ENCODE measurements at regions not wholly inside any gene's neighbourhood (a gene's known extent, or its start where the extent isn't known, plus 50 kb on each side); places are given as distances from the start of the nearest gene placed in this dataset.

- BruUV-seq (replicated peaks): no TSS peak
- Histone ChIP-seq H4K20me1 (ENCODE audit: insufficient read depth) (no peaks in the 10 kb centered on the region), H3K9ac (ENCODE audit: low read length) (no peak overlapping the region), H2AFZ (ENCODE audit: low read depth, low read length, poor library complexity, severe bottlenecking) (no peak overlapping the region), H3K9me2 (ENCODE audit: insufficient read depth) (no peaks in the 10 kb centered on the region), H3K9me3 (ENCODE audit: control insufficient read depth in 1 of 2, insufficient read depth in 1 of 2, low read depth in 1 of 2, low read length in 2 of 2) (no peaks in the 10 kb centered on the region), H3K79me2 (ENCODE audit: insufficient read depth, low read length) (no peaks in the 10 kb centered on the region), H3K36me3 (ENCODE audit: control insufficient read depth in 1 of 2, insufficient read depth in 2 of 2, low read length in 2 of 2) (no peaks in the 10 kb centered on the region), H3K4me2 (ENCODE audit: low read length) (no peak overlapping the region), H3K27ac (ENCODE audit: low read depth, low read length) (no peak overlapping the region), H3K4me1 (ENCODE audit: control insufficient read depth in 1 of 2, insufficient read depth in 2 of 2, low read length in 2 of 2) (peaks cover 0 to 8% of the 10 kb centered on the region in 2 experiments; a peak in 1 of 4 replicates), H3K27me3 (ENCODE audit: insufficient read depth, low read length) (no peaks in the 10 kb centered on the region), H3K4me3 (replicated peaks in 1 of 2; ENCODE audit: low read depth in 1 of 2, low read length in 2 of 2) (no peak overlapping the region)
- DNase-seq (ENCODE audit: low read depth, low spot score) (no peak), ATAC-seq (no peak)
- POLR2A ChIA-PET: no interaction called here
- RAD21 ChIA-PET (ENCODE audit: low non-redundant PET in 1 of 2, low total read pairs in 2 of 2, uncharacterized antibody in 2 of 2, unreplicated experiment in 2 of 2): no interaction called here
- CTCF ChIA-PET: no interaction called here
- TF ChIP-seq, protein P1, sequence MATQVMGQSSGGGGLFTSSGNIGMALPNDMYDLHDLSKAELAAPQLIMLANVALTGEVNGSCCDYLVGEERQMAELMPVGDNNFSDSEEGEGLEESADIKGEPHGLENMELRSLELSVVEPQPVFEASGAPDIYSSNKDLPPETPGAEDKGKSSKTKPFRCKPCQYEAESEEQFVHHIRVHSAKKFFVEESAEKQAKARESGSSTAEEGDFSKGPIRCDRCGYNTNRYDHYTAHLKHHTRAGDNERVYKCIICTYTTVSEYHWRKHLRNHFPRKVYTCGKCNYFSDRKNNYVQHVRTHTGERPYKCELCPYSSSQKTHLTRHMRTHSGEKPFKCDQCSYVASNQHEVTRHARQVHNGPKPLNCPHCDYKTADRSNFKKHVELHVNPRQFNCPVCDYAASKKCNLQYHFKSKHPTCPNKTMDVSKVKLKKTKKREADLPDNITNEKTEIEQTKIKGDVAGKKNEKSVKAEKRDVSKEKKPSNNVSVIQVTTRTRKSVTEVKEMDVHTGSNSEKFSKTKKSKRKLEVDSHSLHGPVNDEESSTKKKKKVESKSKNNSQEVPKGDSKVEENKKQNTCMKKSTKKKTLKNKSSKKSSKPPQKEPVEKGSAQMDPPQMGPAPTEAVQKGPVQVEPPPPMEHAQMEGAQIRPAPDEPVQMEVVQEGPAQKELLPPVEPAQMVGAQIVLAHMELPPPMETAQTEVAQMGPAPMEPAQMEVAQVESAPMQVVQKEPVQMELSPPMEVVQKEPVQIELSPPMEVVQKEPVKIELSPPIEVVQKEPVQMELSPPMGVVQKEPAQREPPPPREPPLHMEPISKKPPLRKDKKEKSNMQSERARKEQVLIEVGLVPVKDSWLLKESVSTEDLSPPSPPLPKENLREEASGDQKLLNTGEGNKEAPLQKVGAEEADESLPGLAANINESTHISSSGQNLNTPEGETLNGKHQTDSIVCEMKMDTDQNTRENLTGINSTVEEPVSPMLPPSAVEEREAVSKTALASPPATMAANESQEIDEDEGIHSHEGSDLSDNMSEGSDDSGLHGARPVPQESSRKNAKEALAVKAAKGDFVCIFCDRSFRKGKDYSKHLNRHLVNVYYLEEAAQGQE (IDR thresholded peaks at IDR 0.05; ENCODE audit: low read depth): no peak
- TF ChIP-seq, protein P2, sequence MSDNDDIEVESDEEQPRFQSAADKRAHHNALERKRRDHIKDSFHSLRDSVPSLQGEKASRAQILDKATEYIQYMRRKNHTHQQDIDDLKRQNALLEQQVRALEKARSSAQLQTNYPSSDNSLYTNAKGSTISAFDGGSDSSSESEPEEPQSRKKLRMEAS (IDR thresholded peaks at IDR 0.05): no peak
- TF ChIP-seq SIN3A (IDR thresholded peaks at IDR 0.05; ENCODE audit: low read depth) (no peak), CBX3 (IDR thresholded peaks at IDR 0.05; ENCODE audit: low read depth) (no peak), EZH2phosphoT487 (IDR thresholded peaks at IDR 0.05; ENCODE audit: borderline replicate concordance) (no peak)
- intact Hi-C loops (cut with micrococcal nuclease): no loop called here
Measured at GRCh38 chr15:35725353-35725752, 179.4 kb upstream of the DPH6 start.

DNA sequence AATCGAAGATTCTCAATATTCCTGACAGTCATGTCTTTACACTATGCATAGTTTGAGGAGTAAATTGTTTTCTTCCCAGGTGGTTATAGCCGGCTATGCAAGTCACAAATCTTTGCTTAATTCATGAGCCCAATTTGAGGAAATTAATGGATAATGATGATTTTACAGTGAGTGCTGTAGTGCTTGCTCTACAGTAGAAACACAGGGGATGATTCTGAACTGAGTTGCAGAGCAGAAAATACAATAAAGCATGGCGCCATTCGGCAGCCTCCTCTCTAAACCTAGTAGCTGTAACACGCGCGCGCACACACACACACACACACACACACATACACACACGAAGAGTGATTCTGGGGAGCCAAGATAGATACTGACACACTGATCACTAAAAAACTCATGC lies 181.7 kb upstream of the DPH6 start:
- RAD21 ChIA-PET (ENCODE audit: low non-redundant PET in 1 of 2, low total read pairs in 2 of 2, uncharacterized antibody in 2 of 2, unreplicated experiment in 2 of 2): no interaction called here
- TF ChIP-seq, protein P1 (IDR thresholded peaks at IDR 0.05; ENCODE audit: low read depth): no peak
- TF ChIP-seq CEBPB (IDR thresholded peaks at IDR 0.05; ENCODE audit: low read depth) (no peak), FOSL1 (IDR thresholded peaks at IDR 0.05; ENCODE audit: low read depth) (no peak), ATF3 (IDR thresholded peaks at IDR 0.05) (no peak), JUND (IDR thresholded peaks at IDR 0.05) (no peak), RAD21 (IDR thresholded peaks at IDR 0.05; ENCODE audit: low read depth) (no peak)
- TF ChIP-seq, protein P3, sequence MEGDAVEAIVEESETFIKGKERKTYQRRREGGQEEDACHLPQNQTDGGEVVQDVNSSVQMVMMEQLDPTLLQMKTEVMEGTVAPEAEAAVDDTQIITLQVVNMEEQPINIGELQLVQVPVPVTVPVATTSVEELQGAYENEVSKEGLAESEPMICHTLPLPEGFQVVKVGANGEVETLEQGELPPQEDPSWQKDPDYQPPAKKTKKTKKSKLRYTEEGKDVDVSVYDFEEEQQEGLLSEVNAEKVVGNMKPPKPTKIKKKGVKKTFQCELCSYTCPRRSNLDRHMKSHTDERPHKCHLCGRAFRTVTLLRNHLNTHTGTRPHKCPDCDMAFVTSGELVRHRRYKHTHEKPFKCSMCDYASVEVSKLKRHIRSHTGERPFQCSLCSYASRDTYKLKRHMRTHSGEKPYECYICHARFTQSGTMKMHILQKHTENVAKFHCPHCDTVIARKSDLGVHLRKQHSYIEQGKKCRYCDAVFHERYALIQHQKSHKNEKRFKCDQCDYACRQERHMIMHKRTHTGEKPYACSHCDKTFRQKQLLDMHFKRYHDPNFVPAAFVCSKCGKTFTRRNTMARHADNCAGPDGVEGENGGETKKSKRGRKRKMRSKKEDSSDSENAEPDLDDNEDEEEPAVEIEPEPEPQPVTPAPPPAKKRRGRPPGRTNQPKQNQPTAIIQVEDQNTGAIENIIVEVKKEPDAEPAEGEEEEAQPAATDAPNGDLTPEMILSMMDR (IDR thresholded peaks at IDR 0.05 in 2 of 3, conservative IDR thresholded peaks at IDR 0.05 in 1 of 3; ENCODE audit: borderline replicate concordance in 1 of 3, insufficient read depth in 1 of 3, low read depth in 2 of 3, low read length in 2 of 3): no peak

More for the DNA sequence above, 181.7 kb upstream of the DPH6 start:
- H2AFZ ChIP-seq (ENCODE audit: low read depth, low read length, poor library complexity, severe bottlenecking): no peak overlapping the region
- H3K36me3 ChIP-seq (ENCODE audit: control insufficient read depth in 1 of 2, insufficient read depth in 2 of 2, low read length in 2 of 2): no peaks in the 10 kb centered on the region
- no peaks in the 10 kb centered on the region for H3K27me3 ChIP-seq (ENCODE audit: insufficient read depth, low read length)
- POLR2A ChIA-PET: no interaction called here
- no TSS peak for BruUV-seq (replicated peaks)
- H3K4me1 ChIP-seq (ENCODE audit: control insufficient read depth in 1 of 2, insufficient read depth in 2 of 2, low read length in 2 of 2): peaks cover 0 to 6% of the 10 kb centered on the region in 2 experiments; a peak in 1 of 4 replicates
- DNase-seq (ENCODE audit: low read depth, low spot score) (no peak), ATAC-seq (no peak)
- no peak overlapping the region for H3K4me2 ChIP-seq (ENCODE audit: low read length)
- no peaks in the 10 kb centered on the region for H3K9me3 ChIP-seq (ENCODE audit: control insufficient read depth in 1 of 2, insufficient read depth in 1 of 2, low read depth in 1 of 2, low read length in 2 of 2)
- no peaks in the 10 kb centered on the region for H4K20me1 ChIP-seq (ENCODE audit: insufficient read depth)
- no peak overlapping the region for H3K4me3 ChIP-seq (replicated peaks in 1 of 2; ENCODE audit: low read depth in 1 of 2, low read length in 2 of 2)
- H3K9me2 ChIP-seq (ENCODE audit: insufficient read depth): no peaks in the 10 kb centered on the region
- H3K79me2 ChIP-seq (ENCODE audit: insufficient read depth, low read length): no peaks in the 10 kb centered on the region
- CTCF ChIA-PET: interaction anchor here (0.6 kb wide), 1 partner anchor 25 kb away, joined by 3 read pairs; no protein-coding TSS in a partner anchor
- H3K9ac ChIP-seq (ENCODE audit: low read length): no peak overlapping the region
- intact Hi-C loops (cut with micrococcal nuclease): no loop called here
- H3K27ac ChIP-seq (ENCODE audit: low read depth, low read length): no peak overlapping the region

Measured in HCT116 (cell line).